Activated naive CD8-positive, alpha-beta T cell treated with anti-CD3 and anti-CD28 coated beads, Interleukin-2, amount 50 U/mL, for 16 hours (primary cell): ENCODE measurements at regions not wholly inside any gene's neighbourhood (a gene's known extent, or its start where the extent isn't known, plus 50 kb on each side); places are given as distances from the start of the nearest gene placed in this dataset.
"Not testable (repeated sequence)": the region's sequence is repeated elsewhere in the genome, so short reads cannot be mapped to it uniquely, and the experiment has no call there.

Experiments used
- DNase-seq: peaks from one replicate; pipeline ENCODE4 v3.0.0-alpha.2; 2020; ENCODE audit warnings: low read depth, low spot score

DNA sequence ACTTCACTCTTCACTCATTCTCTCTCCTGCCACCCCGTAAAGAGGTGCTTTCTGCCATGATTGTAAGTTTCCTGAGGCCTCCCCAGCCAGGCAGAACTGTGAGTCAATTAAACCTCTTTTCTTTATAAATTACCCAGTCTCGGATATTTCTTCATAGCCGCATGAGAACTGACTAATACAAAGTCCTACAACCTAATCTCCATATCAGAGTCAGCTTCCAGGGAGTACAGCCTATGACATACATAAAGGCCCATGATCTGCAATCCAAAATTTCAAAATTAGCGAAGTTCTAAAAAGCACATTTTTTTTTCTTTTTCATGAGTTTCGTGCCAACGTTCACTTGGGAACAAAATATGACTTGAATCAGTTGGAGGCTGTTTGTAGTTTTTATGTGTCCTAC is 256.9 kb upstream of the DUSP10 start:
- DNase-seq, result no peak

GRCh38 chr1:221998186-221998612 is 256.3 kb upstream of the DUSP10 start:
- DNase-seq, result no peak

DNA sequence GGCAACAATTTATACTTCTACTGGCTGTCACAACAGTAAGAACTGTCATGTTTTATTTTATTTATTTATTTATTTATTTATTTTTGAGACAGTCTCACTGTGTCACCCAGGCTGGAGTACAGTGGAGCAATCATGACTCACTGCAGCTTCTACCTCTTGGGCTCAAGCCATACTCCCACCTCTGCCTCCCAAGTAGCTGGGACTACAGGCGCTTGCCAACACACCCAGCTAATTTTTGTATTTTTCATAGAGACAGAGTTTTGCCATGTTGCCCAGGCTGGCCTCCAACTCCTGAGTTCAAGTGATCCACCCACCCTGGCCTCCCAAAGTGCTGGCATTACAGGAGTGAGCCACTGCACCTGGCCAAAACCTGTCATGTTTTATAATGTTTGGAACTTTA is 255.1 kb upstream of the DUSP10 start:
- not testable (repeated sequence) for DNase-seq

DNA sequence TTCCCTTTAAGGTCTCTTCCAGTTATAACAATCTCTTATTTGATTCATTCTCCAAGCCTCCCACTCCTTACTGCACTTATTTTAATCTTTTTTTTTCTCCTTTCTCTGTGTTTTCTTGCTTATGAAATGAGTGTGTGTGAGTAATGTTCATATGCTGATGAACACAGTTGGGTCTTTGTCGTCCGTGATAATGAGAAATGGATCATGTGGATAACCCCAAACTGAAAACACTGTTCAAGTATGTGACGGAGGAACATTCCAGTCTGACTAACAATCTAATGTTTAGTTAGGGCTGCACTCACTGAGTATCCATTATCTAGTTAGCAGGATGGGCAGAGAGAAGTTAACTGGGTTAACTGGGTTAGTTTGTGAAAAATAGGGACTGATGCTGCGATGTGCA is 253.1 kb upstream of the DUSP10 start:
- DNase-seq, result no peak

GRCh38 chr1:221994274-221994698 is 252.4 kb upstream of the DUSP10 start:
- DNase-seq, result no peak

DNA sequence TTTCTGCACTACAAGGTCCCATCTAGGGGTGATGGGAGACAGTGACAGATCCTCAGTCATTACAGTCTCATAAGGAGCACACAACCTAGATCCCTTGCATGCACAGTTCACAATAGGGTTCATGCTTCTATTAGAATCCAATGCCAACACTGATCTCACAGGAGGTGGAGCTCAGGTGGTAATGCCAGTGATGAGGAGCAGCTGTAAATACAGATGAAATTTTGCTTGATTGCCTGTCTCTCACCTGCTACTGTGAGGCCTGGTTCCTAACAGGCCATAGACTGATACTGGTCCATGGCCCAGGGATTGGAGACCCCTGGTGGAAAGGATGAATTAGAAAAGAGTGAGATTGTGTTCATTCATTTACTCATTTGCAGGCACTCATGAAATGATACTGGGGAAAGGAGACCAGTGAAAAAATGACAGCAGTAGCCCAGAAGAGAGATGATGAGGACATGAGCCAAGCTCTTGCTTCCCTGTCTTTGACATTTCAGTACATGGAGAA is 251.6 kb upstream of the DUSP10 start:
- no peak for DNase-seq

- DNase-seq, result no peak
These were observed 250.5 kb upstream of the DUSP10 start for GRCh38 chr1:221992427-221992826.

- DNase-seq, result no peak
These were observed 249.3 kb upstream of the DUSP10 start for GRCh38 chr1:221991221-221991620.

DNA sequence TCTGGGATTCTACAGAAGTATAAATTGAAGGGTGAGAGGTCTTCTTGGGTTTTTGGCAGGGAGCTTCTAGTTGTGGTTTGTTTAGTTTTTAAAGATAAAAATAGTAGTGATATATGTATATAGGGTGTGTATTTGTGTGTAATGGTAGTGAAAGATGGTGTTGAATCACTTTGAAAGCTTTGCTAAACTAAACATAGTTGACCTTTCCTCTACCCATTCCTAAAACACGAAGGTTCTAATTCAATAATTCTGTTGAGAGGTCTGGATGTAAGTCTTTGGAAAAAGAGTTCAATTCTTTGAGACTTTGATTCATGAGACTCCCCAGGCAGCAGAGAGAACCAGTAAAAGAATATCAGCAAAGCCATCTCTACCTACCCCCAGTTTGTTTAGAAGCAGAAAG is 247.9 kb upstream of the DUSP10 start:
- no peak for DNase-seq

- DNase-seq, result no peak
These were observed 246.9 kb upstream of the DUSP10 start for GRCh38 chr1:221988829-221989228.

- no peak for DNase-seq
These were observed 246.1 kb upstream of the DUSP10 start for GRCh38 chr1:221987860-221988520.

- DNase-seq, result no peak
These were observed 241.6 kb upstream of the DUSP10 start for GRCh38 chr1:221983444-221983843.

DNA sequence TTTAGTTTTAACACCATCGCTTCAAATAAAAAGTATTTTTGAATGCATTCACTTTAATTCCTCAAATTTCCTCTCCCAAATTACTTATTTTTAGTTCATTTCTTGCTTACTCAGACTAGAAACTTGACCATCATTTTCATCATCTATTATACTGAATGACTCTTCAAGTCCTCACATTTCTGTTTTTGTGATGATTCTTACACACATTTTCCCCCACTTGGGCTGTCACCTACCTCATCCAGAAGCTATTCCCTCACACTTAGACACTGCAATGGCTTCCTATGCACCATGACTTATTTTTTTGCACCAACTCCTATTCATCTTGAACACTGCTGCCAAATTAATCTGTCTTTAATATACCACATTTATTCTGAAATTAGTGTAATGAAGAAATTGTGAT is 239.6 kb upstream of the DUSP10 start:
- DNase-seq, result no peak

DNA sequence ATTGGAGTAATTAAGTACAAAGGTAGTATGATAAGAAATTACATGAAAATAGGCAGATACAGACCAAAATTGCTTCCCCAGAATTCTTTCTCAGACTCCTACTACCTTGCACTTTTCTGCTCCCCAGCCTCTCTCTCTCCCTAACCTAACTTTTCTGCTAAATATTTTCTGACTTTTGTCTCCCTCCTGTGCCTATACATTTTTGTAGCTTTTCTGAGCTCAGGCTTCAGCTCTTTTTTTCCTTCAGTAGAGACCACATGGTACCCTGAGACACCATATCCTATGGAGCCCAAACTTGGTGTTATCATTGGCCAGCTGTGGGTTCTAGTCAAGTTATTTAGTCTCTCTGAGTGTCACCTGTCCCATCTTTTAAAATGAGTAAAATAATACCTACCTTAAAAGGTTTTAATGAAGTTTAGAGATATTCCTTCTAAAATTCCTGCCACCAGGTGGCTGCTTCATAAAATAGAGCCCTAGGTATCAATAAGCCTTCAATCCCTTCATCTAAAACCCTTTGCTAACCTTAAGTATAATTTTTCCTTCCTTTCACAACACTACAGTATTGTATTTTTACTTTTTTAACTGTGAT is 237.6 kb upstream of the DUSP10 start:
- DNase-seq, result no peak

GRCh38 chr1:221978631-221979334 is 236.9 kb upstream of the DUSP10 start:
- not testable (repeated sequence) for DNase-seq

DNA sequence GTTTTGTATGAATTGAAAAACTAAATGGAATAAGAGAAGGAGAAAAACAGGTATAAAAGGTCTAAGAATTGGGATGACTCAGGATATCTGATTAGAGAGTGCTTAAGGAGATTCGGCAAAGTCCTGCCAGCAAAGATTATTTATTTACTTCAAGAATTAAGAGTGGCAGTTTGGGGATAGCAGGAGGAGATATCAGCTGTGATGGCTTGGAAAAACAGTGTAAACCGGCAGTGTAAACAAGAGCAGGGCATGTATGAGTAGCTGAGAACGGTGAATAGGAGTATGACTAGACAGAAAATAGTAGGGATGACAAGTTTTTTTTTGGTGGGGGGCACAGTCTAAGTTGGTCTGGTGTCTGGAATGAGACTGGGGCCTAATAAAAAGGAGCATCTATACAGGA is 231.9 kb upstream of the DUSP10 start:
- DNase-seq, result not testable (repeated sequence)

- DNase-seq, result no peak
These were observed 230.7 kb upstream of the DUSP10 start for GRCh38 chr1:221972276-221973235.

DNA sequence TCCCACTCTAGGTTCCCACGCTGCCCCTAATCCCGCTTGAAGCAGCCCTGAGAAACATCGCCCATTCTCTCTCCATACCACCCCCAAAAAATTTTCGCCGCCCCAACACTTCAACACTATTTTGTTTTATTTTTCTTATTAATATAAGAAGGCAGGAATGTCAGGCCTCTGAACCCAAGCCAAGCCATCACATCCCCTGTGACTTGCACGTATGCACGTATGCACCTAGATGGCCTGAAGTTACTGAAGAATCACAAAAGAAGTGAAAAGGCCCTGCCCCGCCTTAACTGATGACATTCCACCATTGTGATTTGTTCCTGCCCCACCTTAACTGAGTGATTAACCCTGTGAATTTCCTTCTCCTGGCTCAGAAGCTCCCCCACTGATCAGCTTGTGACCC is 229.1 kb upstream of the DUSP10 start:
- not testable (repeated sequence) for DNase-seq

DNA sequence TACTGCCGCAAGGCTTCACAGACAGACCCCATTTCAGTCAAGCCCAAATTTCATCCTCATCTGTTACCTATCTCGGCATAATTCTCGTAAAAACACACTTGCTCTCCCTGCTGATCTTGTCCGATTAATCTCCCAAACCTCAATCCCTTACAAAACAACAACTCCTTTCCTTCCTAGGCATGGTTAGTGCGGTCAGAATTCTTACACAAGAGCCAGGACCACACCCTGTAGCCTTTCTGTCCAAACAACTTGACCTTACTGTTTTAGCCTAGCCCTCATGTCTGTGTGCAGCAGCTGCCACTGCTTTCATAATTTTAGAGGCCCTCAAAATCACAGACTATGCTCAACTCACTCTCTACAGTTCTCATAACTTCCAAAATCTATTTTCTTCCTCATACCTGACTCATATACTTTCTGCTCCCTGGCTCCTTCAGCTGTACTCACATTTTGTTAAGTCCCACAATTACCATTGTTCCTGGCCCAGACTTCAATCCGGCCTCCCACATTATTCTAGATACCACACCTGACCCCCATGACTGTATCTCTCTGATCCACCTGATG is 227.5 kb upstream of the DUSP10 start:
- DNase-seq, result not testable (repeated sequence)

GRCh38 chr1:221967538-221967937 is 225.6 kb upstream of the DUSP10 start:
- not testable (repeated sequence) for DNase-seq

DNA sequence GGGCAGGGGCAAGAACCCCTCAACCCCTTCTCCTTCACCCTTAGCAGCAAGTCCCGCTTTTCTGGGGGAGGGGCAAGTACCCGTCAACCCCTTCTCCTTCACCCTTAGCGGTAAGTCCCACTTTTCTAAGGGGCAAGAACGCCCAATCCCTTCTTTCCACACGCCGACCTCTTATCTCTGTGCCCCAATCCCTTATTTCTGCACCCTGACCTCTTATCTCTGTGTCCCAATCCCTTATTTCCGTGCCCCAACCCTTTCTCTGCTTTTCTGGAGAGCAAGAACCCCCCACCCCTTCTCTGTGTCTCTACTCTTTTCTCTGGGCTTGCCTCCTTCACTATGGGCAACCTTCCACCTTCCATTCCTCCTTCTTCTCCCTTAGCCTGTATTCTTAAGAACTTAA is 225.0 kb upstream of the DUSP10 start:
- DNase-seq, result not testable (repeated sequence)
